ENCODE measurements at regions not wholly inside any gene's neighbourhood (a gene's known extent, or its start where the extent isn't known, plus 50 kb on each side); places are given as distances from the start of the nearest gene placed in this dataset.
"Not testable (repeated sequence)": the region's sequence is repeated elsewhere in the genome, so short reads cannot be mapped to it uniquely, and the experiment has no call there.

- not testable (repeated sequence) for DNase-seq
Measured at GRCh38 chr17:27099266-27099665, 194.6 kb upstream of the WSB1 start.

DNA sequence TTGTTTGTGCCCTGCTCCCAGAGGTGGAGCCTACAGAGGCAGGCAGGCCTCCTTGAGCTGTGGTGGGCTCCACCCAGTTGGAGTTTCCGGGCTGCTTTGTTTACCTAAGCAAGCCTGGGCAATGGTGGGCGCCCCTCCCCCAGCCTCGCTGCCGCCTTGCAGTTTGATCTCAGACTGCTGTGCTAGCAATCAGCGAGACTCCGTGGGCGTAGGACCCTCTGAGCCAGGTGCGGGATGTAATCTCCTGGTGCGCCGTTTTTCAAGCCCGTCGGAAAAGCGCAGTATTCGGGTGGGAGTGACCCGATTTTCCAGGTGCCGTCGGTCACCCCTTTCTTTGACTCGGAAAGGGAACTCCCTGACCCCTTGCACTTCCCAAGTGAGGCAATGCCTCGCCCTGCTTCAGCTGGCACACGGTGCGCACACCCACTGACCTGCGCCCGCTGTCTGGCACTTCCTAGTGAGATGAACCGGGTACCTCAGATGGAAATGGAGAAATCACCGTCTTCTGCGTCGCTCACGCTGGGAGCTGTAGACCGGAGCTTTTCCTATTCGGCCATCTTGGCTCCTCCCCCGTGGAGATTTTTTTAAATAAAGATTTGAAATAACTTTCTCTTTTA is 189.2 kb upstream of the WSB1 start:
- not testable (repeated sequence) for DNase-seq

- no peak for DNase-seq
Measured at GRCh38 chr17:27105636-27106035, 188.3 kb upstream of the WSB1 start.

GRCh38 chr17:27106347-27106981 is 187.4 kb upstream of the WSB1 start:
- DNase-seq, result no peak

DNA sequence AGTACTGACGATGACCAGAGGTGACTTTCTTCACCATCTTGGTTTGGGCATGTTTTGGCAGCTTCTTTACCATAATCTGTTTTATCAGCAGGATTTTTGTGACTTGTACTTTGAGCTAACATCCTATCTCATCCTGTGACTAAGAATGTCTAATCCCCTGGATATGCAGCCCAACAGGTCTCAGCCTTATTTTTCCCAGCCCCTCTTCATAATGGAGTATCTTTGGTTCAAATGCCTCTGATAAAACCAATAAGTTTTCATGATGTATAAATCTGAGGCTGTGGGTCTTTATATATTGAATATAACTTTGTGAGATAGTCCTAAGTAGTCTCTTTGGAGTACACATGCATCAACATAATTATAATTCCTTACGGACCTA is 186.9 kb upstream of the WSB1 start:
- no peak for DNase-seq

- not testable (repeated sequence) for DNase-seq
Measured at GRCh38 chr17:27107386-27108328, 186.3 kb upstream of the WSB1 start.

DNA sequence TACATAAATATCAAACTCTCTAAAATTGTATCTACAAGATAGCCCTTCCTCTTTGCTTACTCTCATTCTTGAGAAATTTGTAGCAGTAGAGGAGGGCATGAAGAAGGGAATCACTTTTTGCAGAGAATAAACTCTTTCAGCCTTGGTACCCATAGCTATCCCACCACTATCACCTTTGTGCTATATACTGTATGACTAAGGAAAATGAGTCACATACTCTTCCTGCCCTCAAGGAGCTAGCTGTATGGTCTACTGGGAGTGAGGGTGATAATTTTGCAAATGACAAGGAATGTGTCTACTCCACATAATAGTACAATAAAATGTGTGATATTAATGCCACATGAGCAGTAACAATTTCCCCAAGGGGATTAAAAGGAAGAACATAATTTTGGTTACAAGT is 184.6 kb upstream of the WSB1 start:
- DNase-seq, result no peak

DNA sequence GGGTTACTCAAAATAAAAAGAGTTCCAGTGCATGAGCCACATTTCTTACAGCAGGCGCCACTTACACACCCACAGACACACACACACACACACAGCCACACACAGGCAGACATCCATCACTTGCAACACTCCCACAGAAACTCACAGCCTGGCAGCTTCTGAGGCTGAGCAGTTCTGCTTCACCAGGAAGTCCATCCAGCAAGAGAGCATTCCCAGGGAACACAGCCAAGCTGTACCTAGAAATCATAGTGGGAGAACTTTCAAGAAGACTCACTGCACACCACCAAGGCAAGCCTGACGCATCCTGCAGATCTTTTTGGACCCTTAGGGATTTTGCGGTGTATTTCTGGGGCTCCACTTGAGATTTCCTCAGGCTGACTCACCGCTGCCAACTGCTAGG is 140.9 kb upstream of the WSB1 start:
- no peak for DNase-seq

DNA sequence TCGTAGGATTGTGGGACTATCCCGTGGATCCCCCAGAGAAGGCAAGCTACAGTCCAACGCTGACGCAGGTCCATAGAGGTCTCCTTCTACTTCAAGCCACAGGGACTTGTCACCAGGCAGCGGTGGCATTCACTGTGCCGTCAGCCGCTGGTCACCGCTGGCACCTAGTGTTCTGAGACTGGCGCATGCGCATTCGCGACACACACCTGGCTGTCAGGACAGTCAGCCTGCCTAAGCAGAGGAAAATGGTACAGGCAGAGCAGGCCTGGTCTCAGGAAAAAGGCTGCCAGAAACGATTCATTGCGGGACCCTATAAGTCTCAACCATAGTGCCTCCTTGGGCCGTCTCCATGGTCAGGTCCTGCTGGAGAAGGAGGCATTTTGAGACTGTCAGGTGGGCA is 138.0 kb upstream of the WSB1 start:
- no peak for DNase-seq

DNA sequence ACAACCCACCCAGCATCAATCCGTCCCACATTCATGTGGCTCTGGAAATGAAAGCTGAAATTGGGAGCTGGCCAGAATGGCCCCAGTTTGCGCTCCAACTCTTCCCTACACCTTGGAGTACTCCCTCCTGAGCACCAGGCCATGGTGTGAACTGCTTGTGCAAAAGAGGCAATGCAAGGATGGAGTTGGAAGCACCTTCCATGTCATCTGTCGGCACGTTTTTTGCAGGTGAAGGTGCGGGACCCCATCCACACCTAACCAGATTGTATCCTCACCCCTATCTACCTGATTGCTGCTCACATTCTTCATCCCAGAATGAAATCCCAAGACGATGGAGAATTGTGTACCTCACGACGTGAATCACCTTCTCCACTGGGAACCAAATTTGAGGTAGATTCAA is 136.6 kb upstream of the WSB1 start:
- DNase-seq, result no peak

GRCh38 chr17:27157898-27158297 is 136.0 kb upstream of the WSB1 start:
- DNase-seq, result no peak

DNA sequence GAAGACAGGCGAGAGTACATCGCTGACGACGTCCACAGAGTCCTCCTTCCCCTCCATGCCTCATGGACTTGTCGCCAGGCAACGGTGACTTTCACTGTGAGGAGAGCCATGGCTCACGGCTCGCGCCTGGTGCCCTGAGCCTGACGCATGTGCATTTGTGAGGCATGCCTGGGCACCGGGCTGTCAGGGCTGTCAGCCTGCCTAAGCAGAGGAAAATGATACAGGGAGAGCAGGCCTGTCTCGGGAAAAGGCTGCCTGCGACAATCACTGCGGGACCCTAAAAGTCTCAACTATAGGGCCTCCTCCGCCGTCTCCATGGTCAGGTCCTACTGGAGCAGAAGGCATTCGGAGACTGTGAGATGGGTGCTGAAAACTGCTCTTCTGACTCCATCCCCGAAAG is 135.5 kb upstream of the WSB1 start:
- no peak for DNase-seq

DNA sequence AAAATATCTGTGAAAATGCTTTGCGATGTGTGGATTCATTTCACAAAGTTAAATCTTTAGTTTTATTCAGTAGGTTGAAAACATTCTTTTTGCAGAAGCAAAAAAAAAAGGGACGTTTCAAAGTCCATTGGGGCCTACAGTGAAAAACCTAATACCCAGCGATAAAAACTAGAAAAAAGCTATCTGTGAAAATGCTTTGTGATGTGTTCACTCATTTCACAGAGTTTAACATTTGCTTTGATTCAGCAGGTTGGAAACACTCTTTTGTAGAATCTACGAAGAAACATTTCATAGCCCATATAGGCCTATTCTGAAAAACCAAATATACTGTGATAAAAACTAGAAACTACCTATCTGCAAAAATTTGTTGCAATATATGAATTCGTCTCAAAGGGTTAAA is 113.6 kb upstream of the WSB1 start:
- no peak for DNase-seq

GRCh38 chr17:27181379-27181925 is 112.5 kb upstream of the WSB1 start:
- DNase-seq, result not testable (repeated sequence)

DNA sequence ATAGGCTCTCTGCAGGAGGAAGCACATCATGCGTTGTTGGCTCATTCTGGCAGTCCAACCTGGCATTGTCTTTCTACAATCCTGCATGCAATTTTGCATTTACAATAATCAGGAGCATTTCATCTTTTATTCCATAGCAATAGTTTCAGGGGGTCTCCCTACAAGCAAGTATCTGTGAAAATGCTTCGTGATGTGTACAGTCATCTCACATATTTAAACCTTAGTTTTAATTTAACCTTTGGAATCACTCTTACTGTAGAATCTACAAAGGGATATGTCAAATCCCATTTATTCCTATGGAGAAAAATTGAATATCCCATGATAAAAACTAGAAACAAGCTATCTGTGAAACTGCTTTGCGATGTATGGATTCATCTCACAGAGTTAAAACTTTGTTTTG is 112.0 kb upstream of the WSB1 start:
- DNase-seq, result no peak

DNA sequence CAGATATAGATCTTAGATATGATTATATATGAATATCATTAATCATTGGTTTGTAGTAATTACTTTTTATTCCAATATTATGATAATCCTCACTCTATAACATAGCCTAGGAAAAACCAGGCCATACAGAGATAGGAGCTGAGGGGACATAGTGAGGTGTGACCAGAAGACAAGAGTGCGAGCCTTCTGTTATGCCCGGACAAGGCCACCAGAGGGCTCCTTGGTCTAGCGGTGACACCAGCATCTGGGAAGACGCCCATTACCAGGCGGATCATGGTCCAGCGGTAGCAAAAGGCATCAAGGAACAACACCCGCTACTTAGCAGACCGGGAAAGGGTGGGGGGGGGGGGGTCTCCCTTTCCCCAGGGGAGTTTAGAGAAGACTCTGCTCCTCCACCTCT is 96.4 kb upstream of the WSB1 start:
- peak; percentile 20 to 39 for DNase-seq

- DNase-seq, result no peak
Measured at GRCh38 chr17:27199948-27200347, 94.0 kb upstream of the WSB1 start.

DNA sequence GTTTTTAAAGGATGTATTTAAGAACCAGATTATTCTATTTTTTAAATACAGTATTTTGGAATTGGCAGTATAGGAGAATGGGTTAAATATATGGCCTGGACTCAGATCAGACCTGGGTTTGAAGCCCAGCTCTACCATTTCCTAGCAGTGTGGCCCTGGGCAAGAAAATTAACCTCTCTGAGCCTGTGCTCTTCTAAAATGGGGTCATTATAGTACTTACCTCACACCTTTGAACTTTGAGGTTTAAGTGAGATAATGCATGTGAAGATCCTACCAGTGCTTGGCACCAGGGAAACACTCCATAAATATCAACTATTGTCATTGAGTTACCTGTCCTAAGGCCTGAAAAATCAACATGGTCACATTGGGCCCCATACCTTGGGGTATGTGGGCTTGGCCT is 93.4 kb upstream of the WSB1 start:
- no peak for DNase-seq

DNA sequence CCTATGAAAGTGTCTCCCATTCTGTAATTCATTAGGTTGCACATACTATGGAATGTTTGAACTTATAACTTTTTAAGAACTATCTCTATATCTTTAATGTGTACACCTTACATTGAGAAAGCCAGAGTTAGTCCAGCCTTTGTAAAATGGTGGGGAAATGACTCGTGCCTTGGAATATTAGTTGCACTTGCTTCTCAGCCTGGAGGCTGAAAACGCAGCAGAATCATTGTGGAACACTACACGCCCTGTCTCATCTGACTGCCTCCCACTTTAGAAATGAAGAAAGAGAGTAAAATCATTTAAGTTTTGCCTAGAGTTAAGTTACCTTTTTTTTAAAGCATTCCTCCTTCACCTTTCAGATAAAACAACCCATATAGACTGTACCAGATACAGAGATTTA is 90.7 kb upstream of the WSB1 start:
- DNase-seq, result no peak

- DNase-seq, result peak in 1 of 2 experiments; percentile 20
Measured at GRCh38 chr17:27206447-27206846, 87.5 kb upstream of the WSB1 start.

DNA sequence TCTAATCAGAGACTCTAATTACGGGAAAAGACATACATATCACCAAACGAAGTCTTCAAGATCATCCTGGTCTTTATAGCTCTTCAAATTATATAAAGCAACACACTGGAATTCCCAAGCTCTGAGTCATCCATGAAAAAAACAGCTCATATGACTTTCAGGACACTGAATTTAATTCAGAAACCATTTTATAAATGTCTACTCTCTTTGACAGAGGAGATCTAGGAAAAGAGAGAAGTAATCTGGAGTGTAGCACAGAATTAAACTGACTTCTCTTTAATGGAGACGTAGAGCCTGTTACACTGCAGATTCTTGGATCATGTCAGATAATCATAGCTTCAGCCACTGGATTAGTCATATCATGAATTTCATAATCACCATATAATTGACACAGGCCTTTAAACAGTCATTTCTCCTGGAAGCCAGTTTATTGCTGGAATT is 86.8 kb upstream of the WSB1 start:
- no peak for DNase-seq

DNA sequence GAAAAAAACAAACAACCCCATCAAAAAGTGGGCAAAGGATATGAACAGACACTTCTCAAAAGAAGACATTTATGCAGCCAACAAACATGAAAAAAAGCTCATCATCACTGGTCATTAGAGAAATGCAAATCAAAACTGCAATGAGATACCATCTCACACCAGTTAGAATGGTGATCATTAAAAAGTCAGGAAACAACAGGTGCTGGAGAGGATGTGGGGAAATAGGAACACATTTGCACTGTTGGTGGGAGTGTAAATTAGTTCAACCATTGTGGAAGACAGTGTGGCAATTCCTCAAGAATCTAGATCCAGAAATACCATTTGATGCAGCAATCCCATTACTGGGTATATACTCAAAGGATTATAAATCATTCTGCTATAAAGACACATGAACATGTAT is 85.5 kb upstream of the WSB1 start:
- not testable (repeated sequence) for DNase-seq

DNA sequence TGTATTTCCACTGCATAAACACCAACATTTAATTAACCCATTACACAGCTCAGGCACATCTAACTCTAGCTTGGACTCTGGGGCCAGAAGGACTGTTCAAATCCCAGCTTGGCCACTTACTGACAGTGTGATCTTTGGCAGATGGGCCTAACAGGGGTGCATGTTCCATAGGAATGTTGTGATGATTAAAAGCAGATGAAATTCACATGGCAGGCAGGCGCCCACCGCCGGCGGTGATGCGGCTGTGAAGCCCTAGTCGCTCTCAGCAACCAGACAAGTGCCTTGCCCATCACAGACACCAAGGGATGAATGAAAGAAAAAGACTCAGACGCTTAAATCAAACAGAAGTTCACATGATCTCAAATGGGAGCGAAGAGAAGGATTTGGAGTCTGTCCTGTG is 84.6 kb upstream of the WSB1 start:
- DNase-seq, result no peak

DNA sequence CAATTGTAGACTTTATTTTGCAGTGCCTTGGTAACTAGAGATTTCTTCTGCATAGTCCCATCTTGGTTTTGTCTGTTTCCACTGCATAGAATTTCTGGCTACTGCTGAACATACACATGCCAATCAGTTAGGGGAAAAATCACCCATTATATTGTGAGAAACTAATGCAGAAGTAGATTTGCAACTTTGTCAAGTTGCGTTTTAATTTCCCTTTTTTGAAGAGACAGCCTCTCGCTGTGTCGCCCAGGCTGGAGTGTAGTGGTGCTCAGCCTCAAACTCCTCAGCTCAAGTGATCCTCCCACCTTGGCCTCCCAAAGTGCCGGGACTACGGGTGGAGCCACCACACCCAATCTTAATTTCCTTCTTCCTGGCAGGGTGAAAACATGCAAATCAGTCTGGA is 83.1 kb upstream of the WSB1 start:
- DNase-seq, result not testable (repeated sequence)

All from activated CD4-positive, alpha-beta T cell treated with anti-CD3 and anti-CD28 coated beads, Interleukin-2, amount 50 U/mL, for 48 hours (primary cell).